ENCODE measurements at regions not wholly inside any gene's neighbourhood (a gene's known extent, or its start where the extent isn't known, plus 50 kb on each side); places are given as distances from the start of the nearest gene placed in this dataset.
A peak's percentile ranks its signal among the peaks of the same experiment; 100 is the strongest.
"Not testable (repeated sequence)": the region's sequence is repeated elsewhere in the genome, so short reads cannot be mapped to it uniquely, and the experiment has no call there.

DNA sequence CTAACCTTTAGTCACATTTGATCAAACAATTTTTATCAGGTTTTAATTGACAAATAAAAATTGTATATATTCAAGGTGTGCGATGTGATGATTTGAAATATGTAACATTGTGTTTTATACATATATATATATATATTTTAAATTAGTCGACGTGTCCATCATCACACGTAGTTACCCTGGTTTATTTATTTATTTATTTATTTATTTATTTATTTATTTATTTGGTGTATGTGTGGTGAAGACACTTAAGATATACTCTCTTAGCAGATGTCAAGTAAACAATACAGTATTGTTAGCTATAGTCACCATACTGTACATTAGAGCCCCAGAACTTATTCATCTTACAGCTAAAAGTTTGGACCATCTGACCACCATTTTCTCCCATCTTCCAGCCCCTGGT, 224.9 kb upstream of the HHIP start:
- 96% methylated on average over 4 of the region's 4 CpGs for WGBS
- H3K4me3 ChIP-seq (ENCODE audit: low read length) = no peak overlapping the region
- no peak overlapping the region for H3K27ac ChIP-seq (ENCODE audit: low read length)
- ATAC-seq = no peak
- no peak for DNase-seq
- H3K27me3 ChIP-seq (ENCODE audit: control insufficient read depth, insufficient read depth) = no peaks in the 10 kb centered on the region
- no peaks in the 10 kb centered on the region for H3K4me1 ChIP-seq (ENCODE audit: control insufficient read depth, insufficient read depth, low read length)
- intact Hi-C loops (cut with DNase I) = no loop called here
- H3K9me3 ChIP-seq (ENCODE audit: control insufficient read depth, low read length) = no peaks in the 10 kb centered on the region

DNA sequence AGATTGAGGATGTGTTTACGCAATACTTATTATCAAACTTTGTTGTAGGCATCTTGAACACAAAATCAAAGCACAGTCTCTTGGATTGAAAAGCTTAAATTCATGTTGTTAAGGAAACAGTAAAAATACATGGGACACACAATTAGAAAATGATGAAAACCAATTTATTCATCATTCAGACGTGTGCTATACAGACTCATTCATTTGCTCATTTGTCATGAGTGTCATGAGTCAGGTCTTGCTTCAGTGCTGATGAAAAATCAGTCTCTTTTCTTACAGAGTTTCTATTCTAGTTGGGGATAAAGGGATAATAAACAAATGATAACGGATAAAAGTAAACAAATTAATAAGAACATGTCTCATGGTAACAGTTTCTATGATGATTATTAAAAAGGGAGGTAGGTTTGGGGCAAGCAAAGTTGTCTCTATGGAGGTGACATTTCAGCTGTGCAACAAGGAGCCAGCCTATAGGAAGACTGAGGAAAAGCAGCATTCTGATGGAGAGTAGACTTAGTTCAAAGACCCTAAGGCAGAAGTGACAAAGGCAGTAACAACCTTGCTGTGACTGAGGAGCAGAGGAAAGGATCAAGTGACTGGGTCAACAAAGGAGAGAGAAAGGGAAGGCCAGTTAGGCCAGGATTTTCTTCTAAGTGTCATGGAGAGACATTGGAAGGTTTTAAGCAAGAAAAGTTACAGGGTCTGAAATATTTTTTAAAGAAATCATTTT, 224.0 kb upstream of the HHIP start:
- Histone ChIP-seq H3K27ac (ENCODE audit: low read length) (no peak overlapping the region), H3K4me1 (ENCODE audit: control insufficient read depth, insufficient read depth, low read length) (no peaks in the 10 kb centered on the region), H3K27me3 (ENCODE audit: control insufficient read depth, insufficient read depth) (no peaks in the 10 kb centered on the region), H3K9me3 (ENCODE audit: control insufficient read depth, low read length) (no peaks in the 10 kb centered on the region), H3K4me3 (ENCODE audit: low read length) (no peak overlapping the region)
- no peak for DNase-seq
- no peak for ATAC-seq
- 60% methylated on average over 3 of the region's 3 CpGs for WGBS
- intact Hi-C loops (cut with DNase I) = no loop called here

DNA sequence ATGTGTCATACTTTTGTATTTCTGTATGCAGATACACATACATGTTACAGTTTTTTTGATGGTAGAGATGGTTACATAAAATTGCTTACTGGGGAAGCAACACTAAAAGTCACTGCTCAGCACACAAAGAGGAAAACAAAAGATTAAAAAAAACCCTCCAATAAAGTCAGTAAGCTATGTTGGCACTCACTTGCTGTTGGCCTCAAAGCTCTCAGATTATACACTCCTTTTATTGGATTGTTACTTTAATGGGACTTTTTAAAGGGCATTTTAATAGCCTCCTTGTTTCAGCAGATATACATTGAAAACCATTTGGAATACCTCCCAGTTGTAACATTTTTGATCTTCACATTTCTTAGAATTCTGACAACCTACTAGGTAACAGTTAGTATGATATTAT, 222.0 kb upstream of the HHIP start:
- ATAC-seq = no peak
- intact Hi-C loops (cut with DNase I) = no loop called here

DNA sequence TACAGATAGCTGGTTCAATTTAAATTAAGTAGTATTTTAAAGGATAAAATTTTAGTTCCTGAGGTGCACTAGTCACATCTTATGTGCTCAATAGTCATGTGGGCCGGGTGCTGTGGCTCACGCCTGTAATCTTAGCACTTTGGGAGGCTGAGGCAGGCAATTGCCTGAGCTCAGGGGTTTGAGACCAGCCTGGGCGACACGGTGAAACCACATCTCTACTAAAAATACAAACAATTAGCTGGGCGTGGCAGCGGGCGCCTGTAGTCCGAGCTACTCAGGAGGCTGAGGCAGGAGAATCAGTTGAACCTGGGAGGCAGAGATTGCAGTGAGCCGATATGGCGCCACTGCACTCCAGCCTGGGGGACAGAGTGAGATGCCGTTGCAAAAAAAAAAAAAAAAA, 219.9 kb upstream of the HHIP start:
- H3K4me3 ChIP-seq (ENCODE audit: low read length); H3K27me3 ChIP-seq (ENCODE audit: control insufficient read depth, insufficient read depth); H3K9me3 ChIP-seq (ENCODE audit: control insufficient read depth, low read length); DNase-seq; H3K4me1 ChIP-seq (ENCODE audit: control insufficient read depth, insufficient read depth, low read length); intact Hi-C loops (cut with DNase I); ATAC-seq; H3K27ac ChIP-seq (ENCODE audit: low read length): not testable (repeated sequence)
- WGBS = 96% methylated on average over 11 of the region's 11 CpGs

More for the DNA sequence above, 222.0 kb upstream of the HHIP start:
- DNase-seq = no peak
- Histone ChIP-seq H3K27me3 (ENCODE audit: control insufficient read depth, insufficient read depth) (no peaks in the 10 kb centered on the region), H3K9me3 (ENCODE audit: control insufficient read depth, low read length) (no peaks in the 10 kb centered on the region), H3K27ac (ENCODE audit: low read length) (no peak overlapping the region), H3K4me3 (ENCODE audit: low read length) (no peak overlapping the region), H3K4me1 (ENCODE audit: control insufficient read depth, insufficient read depth, low read length) (no peaks in the 10 kb centered on the region)

DNA sequence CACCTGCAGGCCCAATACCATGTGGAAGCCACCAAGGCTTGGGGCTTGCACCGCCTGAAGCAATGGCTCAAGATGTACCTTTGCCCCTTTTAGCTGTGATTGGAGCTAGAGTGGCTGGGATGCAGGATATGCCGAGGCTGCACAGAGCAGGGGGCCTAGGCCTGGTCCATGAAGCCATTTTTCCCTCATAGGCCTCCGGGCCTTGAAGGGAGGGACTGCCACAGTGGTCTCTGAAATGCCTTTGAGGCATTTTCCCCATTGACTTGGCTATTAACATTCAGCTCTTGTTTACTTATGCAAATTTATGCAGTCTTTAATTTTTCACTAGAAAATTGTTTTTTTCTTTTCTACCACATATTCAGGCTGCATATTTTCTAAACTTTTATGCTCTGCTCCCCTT, 203.2 kb upstream of the HHIP start:
- intact Hi-C loops (cut with DNase I) = no loop called here
- Histone ChIP-seq H3K4me1 (ENCODE audit: control insufficient read depth, insufficient read depth, low read length) (no peaks in the 10 kb centered on the region), H3K27ac (ENCODE audit: low read length) (no peak overlapping the region), H3K4me3 (ENCODE audit: low read length) (no peak overlapping the region), H3K9me3 (ENCODE audit: control insufficient read depth, low read length) (no peaks in the 10 kb centered on the region), H3K27me3 (ENCODE audit: control insufficient read depth, insufficient read depth) (no peaks in the 10 kb centered on the region)
- ATAC-seq (no peak), DNase-seq (no peak)
- WGBS = 84% methylated on average over 3 of the region's 3 CpGs

DNA sequence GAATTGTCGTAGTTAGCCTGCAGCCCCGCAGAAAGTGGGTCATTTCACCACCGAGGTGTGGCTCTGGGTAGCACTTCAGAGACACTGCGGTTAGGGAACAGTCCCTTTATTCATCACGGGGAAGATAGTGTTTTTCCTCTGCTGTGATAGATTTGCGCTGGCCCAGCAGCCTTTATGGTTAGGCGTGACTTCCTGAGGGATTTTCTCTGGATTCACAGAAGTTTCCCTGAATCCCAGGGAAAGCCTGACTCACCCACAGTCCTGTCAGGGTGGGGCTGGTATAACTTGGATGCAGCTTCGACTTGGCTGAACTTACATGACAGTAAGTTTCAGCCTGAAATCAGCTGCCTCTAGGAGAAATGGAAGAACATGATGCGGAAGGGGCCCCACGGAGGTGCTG, 196.3 kb upstream of the HHIP start:
- Histone ChIP-seq H3K4me3 (ENCODE audit: low read length) (no peak overlapping the region), H3K9me3 (ENCODE audit: control insufficient read depth, low read length) (no peaks in the 10 kb centered on the region), H3K27ac (ENCODE audit: low read length) (no peak overlapping the region), H3K4me1 (ENCODE audit: control insufficient read depth, insufficient read depth, low read length) (no peaks in the 10 kb centered on the region), H3K27me3 (ENCODE audit: control insufficient read depth, insufficient read depth) (no peaks in the 10 kb centered on the region)
- ATAC-seq (peak; percentile 71 to 97), DNase-seq (peak; percentile 40 to 63 (median 50))
- intact Hi-C loops (cut with DNase I) = no loop called here
- 38% methylated on average over 10 of the region's 10 CpGs for WGBS

DNA sequence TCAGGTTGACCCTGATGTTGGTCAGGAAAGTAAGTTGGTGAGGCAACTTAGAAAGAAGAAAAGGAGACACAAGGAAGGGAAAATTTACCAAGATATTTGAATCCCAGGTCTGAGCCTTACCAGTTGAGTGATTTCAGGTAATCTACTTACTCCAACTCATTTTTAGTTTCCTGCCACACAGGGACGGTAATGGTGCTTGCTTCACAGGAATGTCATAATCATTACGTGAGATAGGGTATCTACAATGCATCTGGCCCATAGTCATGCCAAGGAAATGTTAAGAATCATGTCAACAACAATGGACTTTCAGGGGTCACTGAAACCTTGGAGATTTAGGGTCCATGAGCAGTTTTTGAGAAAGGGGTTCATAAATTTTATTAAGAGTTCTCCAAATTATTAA, 195.4 kb upstream of the HHIP start:
- Histone ChIP-seq H3K27ac (ENCODE audit: low read length) (no peak overlapping the region), H3K9me3 (ENCODE audit: control insufficient read depth, low read length) (no peaks in the 10 kb centered on the region), H3K27me3 (ENCODE audit: control insufficient read depth, insufficient read depth) (no peaks in the 10 kb centered on the region), H3K4me3 (ENCODE audit: low read length) (no peak overlapping the region), H3K4me1 (ENCODE audit: control insufficient read depth, insufficient read depth, low read length) (no peaks in the 10 kb centered on the region)
- DNase-seq (no peak), ATAC-seq (no peak)
- intact Hi-C loops (cut with DNase I) = no loop called here
- 67% methylated on average over 2 of the region's 2 CpGs for WGBS

DNA sequence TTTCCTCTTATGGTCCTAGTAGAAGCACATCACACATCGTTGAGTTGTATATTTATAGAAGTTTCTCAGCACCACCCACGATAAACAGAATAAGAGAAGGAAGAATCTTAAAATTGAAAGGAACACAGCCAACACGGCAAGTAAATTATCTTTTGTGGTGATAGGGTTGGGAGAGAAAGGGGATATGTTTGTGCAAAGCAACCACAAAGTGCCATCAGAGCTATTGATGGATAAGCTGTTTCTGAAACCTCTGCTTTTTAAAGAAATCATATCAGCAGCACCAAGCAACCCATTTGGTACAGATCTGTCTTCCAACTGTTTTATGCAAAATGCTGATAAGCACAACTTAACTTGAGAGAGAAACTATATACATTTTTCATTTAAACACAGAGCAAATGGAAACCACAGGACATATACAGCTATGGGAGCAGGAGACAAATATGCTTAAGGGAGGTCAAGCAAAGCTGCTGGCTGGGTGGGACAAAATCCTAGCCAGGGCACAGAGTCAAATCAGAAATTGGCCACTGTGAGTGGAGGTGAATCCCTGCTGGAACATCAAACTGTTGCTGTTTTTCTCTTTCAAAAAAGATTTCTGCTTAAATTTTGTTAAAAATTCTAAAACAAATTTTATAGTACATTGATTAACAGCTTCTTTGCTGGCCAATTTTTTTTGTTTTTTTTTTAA, 194.0 kb upstream of the HHIP start:
- no peaks in the 10 kb centered on the region for H3K4me1 ChIP-seq (ENCODE audit: control insufficient read depth, insufficient read depth, low read length)
- H3K27ac ChIP-seq (ENCODE audit: low read length) = no peak overlapping the region
- 23% methylated on average over 3 of the region's 3 CpGs for WGBS
- no peaks in the 10 kb centered on the region for H3K9me3 ChIP-seq (ENCODE audit: control insufficient read depth, low read length)
- no peak for DNase-seq
- no peak overlapping the region for H3K4me3 ChIP-seq (ENCODE audit: low read length)
- intact Hi-C loops (cut with DNase I) = no loop called here
- no peak for ATAC-seq
- H3K27me3 ChIP-seq (ENCODE audit: control insufficient read depth, insufficient read depth) = no peaks in the 10 kb centered on the region

DNA sequence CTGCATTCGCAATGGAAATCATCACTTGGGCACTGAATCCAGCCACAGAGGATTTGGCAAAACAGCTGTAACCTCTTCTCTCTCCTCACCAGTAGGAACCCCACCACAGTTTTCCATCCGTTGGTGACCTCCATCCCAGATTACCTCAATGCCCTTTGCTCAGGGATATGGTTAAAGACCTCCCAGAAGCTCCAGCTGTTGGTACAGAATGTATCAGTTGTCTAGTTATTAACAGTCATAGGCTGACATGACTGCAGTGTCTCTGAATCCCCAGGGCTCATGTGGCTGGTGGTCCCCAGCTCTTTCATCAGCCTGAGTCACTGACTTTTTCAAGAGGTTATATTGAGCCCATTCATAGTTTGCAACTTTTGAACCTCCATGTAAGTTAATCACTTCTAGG, 189.8 kb upstream of the HHIP start:
- ATAC-seq = no peak
- no peak overlapping the region for H3K27ac ChIP-seq (ENCODE audit: low read length)
- H3K9me3 ChIP-seq (ENCODE audit: control insufficient read depth, low read length) = no peaks in the 10 kb centered on the region
- H3K4me3 ChIP-seq (ENCODE audit: low read length) = no peak overlapping the region
- 81% methylated on average over 2 of the region's 2 CpGs for WGBS
- no peaks in the 10 kb centered on the region for H3K4me1 ChIP-seq (ENCODE audit: control insufficient read depth, insufficient read depth, low read length)
- intact Hi-C loops (cut with DNase I) = no loop called here
- no peaks in the 10 kb centered on the region for H3K27me3 ChIP-seq (ENCODE audit: control insufficient read depth, insufficient read depth)
- DNase-seq = no peak

DNA sequence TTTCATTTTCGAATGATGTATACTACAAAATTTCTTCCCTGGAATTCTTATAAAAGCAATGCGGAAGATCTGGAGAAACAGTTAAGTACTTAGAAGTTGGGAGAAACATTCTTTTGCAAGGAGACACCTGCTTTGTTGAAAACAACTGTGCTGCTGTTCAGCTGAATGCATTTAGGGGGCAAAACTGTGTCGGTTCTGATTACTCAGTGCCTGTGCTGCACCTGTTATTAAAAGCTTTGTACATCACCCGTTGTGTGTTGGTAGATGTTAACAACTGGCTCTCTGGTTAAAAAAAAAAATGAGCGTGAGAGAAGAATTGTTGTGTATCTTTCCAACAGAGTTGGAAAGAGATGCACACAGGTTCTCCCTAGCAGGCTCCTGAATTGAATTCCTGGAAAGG, 184.1 kb upstream of the HHIP start:
- Histone ChIP-seq H3K9me3 (ENCODE audit: control insufficient read depth, low read length) (no peaks in the 10 kb centered on the region), H3K4me3 (ENCODE audit: low read length) (no peak overlapping the region), H3K27me3 (ENCODE audit: control insufficient read depth, insufficient read depth) (no peaks in the 10 kb centered on the region), H3K4me1 (ENCODE audit: control insufficient read depth, insufficient read depth, low read length) (no peaks in the 10 kb centered on the region), H3K27ac (ENCODE audit: low read length) (no peak overlapping the region)
- WGBS = 81% methylated on average over 5 of the region's 5 CpGs
- DNase-seq (no peak), ATAC-seq (no peak)
- intact Hi-C loops (cut with DNase I) = no loop called here

DNA sequence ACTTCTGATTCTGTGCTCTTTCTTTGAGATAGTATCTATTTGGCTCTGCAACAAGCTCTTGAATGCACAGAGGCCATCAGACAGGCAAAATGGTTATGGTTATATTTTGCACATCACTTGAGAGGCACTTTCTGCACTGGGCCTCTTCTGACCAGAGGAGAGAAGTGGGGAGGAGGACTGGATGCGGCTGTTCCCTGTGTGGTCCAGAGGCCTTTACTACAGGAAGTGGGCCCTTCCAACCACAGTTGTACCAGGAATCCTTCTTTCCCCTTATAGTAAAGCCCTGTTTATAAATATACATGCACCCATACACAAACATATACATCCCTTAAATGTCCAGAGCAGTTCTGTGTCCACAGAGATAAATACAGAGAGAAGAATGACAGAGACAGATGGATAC, 182.7 kb upstream of the HHIP start:
- Histone ChIP-seq H3K27ac (ENCODE audit: low read length) (no peak overlapping the region), H3K27me3 (ENCODE audit: control insufficient read depth, insufficient read depth) (no peaks in the 10 kb centered on the region), H3K9me3 (ENCODE audit: control insufficient read depth, low read length) (no peaks in the 10 kb centered on the region), H3K4me1 (ENCODE audit: control insufficient read depth, insufficient read depth, low read length) (no peaks in the 10 kb centered on the region), H3K4me3 (ENCODE audit: low read length) (no peak overlapping the region)
- DNase-seq = no peak
- ATAC-seq = no peak
- WGBS = 94% methylated on average over 1 of the region's 1 CpG
- intact Hi-C loops (cut with DNase I) = no loop called here

Measured in right cardiac atrium (tissue), 5 donors.